Testis (tissue), 2 donors: ENCODE measurements at regions not wholly inside any gene's neighbourhood (a gene's known extent, or its start where the extent isn't known, plus 50 kb on each side); places are given as distances from the start of the nearest gene placed in this dataset.

Source experiments
- CTCF ChIP-seq, 3 experiments: fragments of 450-650 bp in 2 of 3; fragments of 200-600 bp in 1 of 3; sonication (generic) in 1 of 3; IDR thresholded peaks; one replicate each; pipeline ENCODE4 v1.5.1; 2016 to 2019; ENCODE audit warnings: antibody characterized with exemption in 3 of 3, mild to moderate bottlenecking in 2 of 3, moderate library complexity in 1 of 3
- POLR2A ChIP-seq: fragments of 450-650 bp; IDR thresholded peaks from one replicate; pipeline ENCODE4 v1.6.1; 2017; ENCODE audit warnings: antibody characterized with exemption, mild to moderate bottlenecking, moderate library complexity

GRCh38 chr20:55469074-55469473 is 536.2 kb downstream of the CBLN4 start:
- TF ChIP-seq CTCF (IDR thresholded peaks at IDR 0.05) (no peak), POLR2A (no peak)
